ENCODE measurements at regions not wholly inside any gene's neighbourhood (a gene's known extent, or its start where the extent isn't known, plus 50 kb on each side); places are given as distances from the start of the nearest gene placed in this dataset.
"Not testable (repeated sequence)": the region's sequence is repeated elsewhere in the genome, so short reads cannot be mapped to it uniquely, and the experiment has no call there.

DNA sequence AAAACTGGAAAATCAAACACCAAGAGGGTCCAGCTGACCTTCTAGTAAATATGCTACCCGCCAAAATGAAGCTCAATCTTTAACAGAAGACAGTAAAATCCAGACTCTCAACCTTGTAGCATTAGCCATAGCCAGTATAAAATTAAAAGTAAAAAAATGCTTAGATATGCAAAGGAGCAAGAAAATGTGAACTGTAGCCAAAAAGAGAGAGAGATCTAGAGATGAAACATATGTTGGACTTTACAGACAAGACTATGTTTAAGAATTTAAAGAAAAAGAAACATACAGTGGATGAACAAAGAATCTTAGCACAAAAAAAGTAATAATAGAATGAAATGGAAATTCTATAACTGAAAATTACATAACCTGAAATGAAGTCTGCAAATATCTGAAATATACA is 344.5 kb downstream of the LRATD1 start:
- DNase-seq (ENCODE audit: low read depth), result no peak

DNA sequence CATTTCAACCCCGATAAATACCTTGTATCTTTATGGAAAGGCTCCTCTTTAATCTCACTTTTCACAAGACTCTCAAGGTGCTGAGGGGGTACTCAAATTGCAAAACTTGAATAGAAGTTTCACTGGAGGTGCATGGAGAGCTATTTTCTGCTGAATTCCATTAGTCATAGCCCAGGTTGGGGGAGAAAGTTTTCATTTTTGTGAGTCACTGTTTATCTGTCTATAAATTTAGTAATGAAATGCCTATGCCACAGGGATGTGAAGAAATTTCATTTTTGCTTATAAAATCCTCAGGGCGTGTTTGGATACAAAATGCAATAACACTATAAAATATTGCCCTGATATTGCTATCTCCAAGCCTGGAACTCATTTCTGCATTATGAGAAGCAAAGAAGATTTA is 346.3 kb downstream of the LRATD1 start:
- DNase-seq (ENCODE audit: low read depth), result no peak

DNA sequence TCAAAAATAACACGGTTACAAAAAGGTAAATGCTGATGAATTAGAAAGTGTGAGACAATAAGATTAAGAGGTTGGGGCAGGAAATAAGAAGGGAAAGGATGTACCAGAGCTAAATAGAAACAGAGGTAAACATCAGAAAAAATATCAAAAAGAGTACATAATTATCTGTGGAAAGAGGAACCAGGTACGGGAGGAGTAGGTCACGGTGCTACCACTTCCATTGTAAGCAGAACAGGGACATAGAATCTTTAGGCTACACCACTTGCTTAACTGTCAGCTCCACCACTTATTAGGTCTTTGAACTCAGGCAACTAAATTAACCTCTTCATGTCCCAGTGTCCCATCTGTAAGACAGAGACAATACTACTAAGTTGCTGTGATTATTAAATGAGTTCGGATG is 350.3 kb downstream of the LRATD1 start:
- no peak for DNase-seq (ENCODE audit: low read depth)

DNA sequence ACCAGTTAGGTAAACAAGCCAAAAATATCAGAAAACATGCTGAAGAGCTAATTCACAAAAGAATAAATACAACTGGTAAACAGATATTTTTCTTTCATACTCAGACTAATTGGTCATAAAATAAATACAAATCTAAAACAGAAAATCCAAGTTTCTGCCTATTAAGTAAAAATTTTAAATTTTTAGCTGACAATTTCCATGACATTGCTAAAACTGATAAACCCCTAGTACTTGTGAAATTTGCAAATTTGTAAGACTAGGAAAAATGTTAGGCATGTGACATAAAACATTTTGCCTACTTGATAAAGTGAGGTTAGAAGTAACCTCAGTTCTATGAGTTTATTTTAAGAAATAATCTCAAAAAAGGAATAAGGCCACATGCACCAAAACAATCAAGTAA is 356.1 kb downstream of the LRATD1 start:
- no peak for DNase-seq (ENCODE audit: low read depth)

DNA sequence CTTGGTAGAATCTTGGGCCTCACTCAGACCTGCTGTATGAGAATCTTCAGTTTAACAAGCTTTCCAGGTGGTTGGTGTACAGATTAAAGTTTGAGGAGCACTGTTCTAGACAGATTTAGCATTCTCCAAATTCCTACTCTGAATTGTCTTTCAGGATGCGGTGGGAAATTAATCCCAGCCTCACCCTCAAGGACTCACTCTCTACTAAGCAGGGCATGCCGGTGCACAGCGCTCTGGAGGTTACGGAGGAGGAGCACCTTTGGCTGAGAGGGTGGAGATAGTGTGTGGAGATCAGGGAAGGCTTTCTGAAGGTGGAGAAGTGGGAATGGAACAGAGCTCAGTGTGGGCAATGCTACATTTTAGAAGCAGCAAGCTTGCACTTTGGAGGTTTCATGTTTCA is 359.2 kb downstream of the LRATD1 start:
- no peak for DNase-seq (ENCODE audit: low read depth)

DNA sequence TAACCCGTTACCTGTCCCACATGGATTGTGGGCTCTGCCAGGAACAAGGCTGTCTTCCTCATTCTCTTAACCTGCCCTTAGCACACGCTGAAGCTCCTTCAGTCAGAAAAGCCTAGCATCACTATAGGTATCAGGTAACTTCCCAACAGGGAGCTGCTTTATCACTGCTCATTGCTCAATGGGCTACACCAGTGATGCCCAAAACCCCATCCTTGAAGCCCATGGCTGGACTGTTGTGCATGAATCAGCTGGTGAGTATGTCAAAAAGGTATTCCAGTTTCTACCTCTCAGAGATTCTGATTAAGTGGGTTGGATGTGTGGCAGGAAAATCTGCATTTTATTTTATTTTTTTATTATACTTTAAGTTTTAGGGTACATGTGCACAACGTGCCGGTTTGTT is 362.2 kb downstream of the LRATD1 start:
- DNase-seq (ENCODE audit: low read depth), result no peak

DNA sequence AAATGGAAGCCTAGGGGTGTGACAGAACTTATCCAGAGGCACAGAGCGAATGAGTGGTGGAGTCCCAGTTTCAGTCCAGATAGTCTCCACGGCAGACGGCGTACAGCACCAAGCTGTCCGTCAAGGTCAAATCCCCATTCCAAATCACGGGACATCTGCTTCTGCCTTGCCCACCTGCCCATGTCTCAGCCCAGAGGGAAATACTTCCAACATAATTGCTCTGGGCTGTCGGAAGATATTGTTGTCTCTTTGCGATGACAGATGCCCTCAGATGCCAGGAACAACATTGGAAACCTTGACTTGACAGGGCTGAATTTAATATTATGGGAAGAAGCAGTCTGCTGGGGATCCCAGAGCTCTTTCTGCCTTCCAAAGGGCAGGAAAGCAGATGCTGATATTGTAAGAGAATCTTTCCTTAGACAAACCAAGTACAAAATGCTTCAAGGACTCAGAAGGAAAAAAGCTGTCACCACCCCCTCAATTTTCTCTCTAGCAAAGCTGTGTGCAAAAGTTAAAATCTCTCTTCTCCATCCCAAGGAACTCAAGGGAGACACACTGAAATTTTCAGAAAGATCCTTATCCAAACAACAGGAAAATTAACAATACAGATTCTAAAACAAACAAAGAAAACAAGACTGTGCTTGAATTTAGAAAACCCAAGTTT is 364.0 kb downstream of the LRATD1 start:
- DNase-seq (ENCODE audit: low read depth), result no peak

DNA sequence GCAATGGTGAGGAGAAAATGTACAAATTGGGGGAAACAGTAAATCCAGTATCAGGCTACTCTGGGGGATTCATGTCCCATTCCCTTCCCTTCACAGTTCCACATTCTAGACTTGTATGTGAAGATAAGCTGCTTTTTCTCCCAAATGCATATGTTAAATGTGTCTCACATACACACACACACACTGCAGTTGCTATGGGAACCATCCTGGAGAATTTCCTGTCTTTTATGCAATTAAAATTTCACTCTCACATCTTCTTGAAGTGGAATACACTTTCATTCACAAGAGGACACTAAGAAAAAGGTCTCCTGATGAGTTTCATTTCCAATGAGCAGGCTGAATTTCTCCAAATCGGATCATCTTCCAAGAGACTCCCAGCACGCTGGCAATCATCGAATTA is 366.0 kb downstream of the LRATD1 start:
- no peak for DNase-seq (ENCODE audit: low read depth)

DNA sequence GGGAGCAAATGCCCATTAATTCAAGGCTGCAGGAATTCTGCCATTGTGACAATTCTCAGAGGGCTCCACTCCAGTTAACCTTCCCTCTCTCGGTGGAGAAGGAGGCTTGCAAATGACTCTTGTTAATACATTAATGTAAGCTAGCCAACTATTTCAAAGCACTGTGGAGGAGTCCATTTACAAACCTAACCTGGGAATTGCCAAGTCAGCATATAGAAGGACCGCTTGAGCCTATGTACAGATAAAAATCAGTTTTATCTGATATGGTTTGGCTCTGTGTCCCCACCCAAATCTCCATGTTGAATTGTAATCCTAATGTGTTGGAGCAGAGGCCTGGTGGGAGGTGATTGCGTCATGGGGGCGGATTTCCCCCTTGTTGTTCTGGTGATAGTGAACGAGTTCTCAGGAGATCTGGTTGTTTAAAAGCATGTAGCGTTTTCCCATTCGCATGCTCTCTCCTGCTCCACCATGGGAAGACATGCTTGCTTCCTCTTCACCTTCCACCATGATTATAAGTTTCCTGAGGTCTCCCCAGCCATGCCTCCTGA is 366.7 kb downstream of the LRATD1 start:
- no peak for DNase-seq (ENCODE audit: low read depth)

DNA sequence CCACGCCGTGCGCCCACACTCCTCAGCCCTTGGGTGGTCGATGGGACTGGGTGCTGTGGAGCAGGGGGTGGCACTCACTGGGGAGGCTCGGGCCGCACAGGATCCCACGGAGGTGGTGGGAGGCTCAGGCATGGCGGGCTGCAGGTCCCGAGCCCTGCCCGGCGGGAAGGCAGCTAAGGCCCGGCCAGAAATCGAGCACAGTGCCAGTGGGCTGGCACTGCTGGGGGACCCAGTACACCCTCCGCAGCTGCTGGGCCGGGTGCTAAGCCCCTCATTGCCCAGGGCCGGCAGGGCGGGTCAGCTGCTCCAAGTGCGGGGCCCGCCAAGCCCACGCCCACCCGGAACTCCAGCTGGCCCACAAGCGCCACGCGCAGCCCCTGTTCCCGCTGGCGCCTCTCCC is 370.0 kb downstream of the LRATD1 start:
- DNase-seq (ENCODE audit: low read depth), result not testable (repeated sequence)

DNA sequence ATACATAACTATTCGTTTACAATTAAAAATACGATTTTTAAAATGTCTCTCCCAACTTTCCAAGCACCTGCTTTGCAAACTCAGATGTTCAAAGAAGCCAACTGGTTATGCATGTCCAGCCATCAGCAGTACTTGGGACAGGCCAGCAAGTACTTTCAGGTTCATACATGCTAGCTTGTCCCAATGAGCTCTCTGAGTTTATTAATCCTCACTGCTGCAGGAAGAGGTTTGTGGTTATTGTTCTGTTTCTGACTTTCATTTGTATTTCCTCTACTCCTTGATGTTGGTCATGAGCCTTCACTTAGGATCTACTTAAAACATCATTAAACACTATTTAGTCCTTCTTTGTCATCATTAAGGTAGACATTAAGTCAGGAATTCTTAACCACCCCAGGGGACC is 374.1 kb downstream of the LRATD1 start:
- DNase-seq (ENCODE audit: low read depth), result no peak

DNA sequence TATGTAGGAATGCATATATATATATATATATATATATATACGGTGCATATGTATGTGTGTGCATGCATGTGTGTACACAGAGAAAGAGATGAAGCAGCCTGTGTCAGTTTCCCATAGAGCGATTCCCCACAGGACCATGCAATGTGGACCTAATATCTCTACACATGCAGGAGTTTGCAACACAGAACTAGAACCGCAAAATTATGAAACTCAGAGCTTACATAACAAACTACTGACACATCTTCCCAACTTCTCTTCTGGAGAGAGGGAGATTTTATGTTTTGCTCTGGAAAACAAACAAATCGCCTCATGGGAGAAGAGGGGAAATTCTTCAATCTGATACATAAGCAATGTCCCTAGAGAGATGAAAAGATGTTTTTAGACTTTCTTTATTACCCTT is 377.2 kb downstream of the LRATD1 start:
- no peak for DNase-seq (ENCODE audit: low read depth)

DNA sequence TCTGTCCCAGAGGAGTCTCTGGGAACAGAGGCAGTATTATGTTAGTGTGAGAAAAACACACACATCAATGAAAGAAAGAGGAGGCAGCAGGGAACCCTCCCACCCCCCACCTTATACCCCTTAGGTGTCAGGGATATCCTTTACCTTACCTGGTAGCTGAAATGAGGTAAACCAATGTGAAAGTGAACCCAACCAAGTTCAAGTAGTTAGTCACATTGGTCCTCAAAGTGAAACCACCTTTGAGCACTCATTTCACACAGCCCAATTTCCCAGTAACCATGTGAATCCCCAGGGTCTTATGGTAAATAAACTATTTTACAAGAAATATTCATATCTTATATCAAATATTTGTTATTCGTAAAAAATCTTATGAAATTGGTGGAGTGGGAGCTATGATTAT is 377.8 kb downstream of the LRATD1 start:
- DNase-seq (ENCODE audit: low read depth), result no peak

DNA sequence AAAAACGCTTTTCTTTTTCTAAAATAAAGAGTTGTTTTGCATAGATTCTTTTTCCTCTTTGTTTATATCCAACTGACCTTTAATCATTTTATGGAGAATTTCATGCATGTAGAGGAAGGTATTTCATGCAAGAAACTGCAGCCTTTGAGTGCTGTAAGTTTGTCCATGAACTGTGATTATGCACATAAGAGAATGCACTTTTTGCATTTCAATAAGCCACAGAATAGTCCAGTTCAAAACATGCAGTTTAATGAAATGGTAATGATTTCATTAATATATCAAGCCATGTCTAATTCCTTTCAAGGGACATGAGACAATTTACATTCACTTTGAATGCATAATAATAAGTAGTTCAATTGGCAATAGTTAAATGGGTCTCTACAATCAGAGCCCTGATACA is 386.3 kb downstream of the LRATD1 start:
- no peak for DNase-seq (ENCODE audit: low read depth)

DNA sequence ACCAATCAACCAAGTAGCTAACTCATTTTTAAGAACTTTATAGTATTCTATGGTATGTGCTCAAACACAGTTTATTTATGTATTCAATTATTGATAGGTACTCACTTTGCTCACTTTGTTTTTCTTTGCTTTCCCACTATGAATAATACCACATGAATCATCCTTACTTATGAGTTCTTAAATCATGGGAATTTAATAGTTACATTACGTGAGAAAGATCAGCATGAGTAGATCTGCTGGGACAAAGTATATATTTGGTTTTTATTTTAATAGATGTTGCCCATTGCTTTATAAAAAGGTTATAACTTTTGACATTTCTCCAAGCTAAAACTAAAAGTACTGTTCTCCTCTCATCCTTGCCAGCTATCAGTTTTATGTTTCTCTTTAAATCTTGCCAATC is 390.7 kb downstream of the LRATD1 start:
- DNase-seq (ENCODE audit: low read depth), result no peak

DNA sequence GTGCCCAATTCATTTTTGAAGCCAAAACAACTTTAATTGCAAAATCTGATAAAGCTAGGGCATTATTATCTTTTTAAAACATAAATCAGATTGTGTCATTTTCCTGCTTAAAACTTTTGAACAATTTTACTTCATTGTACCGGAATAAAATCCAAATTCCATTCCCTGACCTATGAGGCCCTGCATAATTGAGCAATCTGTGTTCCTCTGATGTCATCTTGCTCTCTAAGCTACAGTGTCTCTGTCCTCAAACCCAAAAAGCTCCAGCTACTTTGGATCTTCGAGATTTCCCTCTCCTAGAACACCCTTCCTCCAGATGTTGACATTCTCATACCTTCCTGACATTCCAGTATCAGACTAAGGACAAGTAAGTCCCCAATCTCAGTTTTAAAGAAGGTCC is 395.9 kb downstream of the LRATD1 start:
- DNase-seq (ENCODE audit: low read depth), result no peak

DNA sequence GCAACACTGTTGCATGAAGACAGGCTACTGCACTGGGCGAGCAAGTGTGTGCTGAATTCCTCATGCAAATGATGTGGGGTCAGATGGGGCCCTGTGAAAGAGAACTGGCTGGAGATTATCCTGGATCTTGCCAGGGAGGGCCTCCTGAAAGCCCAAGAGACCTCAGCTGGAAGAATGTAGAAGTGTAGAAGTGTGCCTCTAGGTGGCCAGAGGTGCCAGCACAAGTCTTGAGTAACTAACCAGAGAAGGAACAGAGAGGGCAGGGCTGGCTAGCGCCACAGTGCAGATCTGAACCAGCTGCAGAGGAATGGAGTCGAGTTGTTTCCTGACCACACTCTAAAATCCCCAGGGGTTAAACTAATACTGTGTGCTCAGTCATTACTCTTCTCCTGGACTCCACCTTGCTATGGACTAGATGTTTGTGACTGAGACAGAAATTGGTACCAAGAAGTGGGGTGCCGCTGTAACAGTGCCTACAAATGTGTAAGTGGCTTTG is 399.3 kb downstream of the LRATD1 start:
- no peak for DNase-seq (ENCODE audit: low read depth)

DNA sequence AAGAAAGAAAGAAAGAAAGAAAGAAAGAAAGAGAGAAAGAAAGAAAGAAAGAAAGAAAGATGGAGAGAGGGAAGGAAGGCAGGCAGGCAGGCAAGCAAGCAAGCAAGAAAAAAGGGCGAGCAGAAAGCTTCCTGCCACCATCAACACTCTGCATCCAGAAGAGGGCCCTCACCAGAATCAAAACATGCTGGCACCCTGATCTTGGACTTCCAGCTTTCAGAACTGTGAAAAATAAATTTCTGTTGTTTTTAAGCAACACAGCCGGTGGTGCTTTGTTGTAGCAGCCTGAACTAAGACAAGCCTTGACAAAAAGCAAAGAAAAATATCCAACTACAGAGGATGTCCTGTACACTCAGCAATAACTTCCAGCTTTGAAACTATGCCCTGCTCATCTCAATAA is 401.7 kb downstream of the LRATD1 start:
- no peak for DNase-seq (ENCODE audit: low read depth)

DNA sequence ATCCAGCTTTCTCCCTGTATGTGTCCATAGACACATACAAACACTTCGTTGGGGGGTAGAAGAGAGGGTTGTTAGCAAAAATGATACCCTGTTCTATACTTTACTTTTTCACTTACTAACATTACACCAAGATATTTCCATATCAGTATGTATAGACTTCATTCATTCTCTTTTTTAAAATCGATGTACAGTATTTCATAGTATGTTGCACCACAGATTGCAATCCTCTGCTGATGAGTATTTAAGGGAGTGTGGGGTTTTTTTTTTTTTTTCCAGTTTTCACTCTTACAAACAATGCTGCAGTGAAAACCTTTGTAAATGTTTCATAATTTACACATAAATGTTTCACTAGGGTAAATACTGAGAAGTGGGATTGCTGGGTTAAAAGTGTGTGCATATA is 402.3 kb downstream of the LRATD1 start:
- DNase-seq (ENCODE audit: low read depth), result no peak

DNA sequence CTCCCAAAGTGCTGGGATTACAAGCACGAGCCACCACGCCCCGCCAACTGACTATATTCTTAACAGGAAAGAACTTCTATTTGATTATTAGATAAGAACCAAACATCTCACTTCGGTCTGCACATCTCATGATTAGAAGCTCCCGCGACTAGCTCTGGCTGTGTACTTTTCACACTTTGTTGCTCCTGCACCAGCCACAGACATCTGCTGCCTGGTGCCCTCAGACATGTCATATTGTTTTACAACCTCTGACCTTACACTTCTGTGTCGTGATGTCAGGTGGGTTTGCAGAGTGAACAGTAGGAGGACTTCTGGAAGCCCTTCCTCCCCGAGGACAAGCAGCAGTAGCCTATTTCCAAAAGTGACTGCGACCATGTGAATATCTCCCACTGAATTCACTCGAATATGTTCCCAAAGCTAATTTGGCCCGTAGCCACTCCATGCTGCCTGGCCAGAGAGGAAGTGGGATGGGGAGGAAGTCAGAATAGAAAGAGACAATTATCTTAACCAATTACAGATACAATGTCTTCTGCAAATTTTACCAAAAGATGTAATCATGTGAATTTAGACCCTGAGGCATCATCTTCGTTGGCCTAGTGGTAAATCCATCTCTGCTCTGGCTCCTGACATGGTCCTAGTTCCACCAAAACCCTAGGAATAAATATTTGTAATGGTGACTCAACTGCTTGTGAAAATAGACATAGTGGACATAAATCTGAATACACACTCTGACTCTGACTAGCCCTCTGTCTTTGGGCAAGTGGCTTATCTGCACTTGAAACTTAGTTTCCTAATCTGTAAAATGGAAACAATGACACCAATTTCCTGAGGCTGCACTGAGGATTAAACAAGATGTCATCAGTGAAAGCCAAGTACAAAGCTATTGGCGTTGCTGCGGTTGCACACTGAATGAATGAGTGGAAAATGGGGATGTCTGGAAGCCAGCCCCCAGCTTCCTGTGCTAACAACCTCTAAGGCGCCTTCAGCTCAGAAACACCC is 406.1 kb downstream of the LRATD1 start:
- DNase-seq (ENCODE audit: low read depth), result no peak

DNA sequence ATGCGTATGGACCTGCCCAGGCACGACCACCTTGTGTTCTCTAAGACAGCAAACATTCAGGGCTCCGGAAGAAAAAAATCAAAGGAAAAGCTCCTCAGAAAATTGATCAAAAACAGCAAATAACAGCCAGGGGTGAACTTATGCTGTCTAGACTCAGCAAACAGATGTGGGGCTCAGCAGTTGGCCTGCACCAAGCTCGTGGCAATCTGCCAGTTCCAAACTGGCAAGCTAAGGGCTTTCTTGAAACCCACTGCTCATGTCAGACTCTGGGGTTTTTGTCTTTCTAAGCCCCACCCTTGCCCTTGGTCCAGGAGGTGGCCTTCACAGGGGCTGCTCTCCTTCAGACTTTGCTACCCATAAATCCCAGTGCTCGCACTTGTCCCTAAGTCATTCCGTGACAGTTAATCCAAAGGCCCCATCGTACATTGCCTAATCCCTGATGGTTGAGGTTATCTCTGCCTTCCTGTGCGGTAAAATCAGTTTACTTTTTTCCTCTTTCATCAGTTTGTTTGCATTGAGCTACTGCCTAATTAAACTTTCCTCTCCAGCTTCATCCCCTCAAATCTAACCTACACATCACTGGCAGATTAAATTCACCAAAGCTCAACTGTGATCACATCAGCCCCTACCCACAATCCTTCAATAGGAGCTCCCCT is 408.0 kb downstream of the LRATD1 start:
- no peak for DNase-seq (ENCODE audit: low read depth)

DNA sequence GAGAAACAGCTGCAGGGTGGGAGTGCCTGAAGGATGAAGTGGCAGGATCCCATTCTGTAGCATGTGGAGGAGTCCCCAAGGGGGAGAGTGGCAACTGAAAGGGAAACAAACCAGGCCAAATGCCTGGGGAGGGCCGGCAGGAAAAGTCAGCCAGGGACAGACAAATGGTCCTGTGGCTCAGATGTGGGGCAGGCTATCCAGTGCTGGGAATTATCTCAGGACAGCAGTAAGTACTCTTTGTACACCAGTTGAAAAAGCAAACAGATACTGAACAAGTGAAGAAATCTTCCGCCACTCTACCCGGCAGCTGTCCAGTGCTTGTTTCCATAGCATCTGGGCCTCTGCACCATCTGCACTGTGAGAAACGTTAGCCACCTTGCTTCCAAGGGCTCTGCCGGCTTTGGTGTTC is 408.9 kb downstream of the LRATD1 start:
- DNase-seq (ENCODE audit: low read depth), result no peak
